HG03342 (cell line): ENCODE measurements at regions not wholly inside any gene's neighbourhood (a gene's known extent, or its start where the extent isn't known, plus 50 kb on each side); places are given as distances from the start of the nearest gene placed in this dataset.
"Not testable (repeated sequence)": the region's sequence is repeated elsewhere in the genome, so short reads cannot be mapped to it uniquely, and the experiment has no call there.

Experiments used
- ATAC-seq: cut with Tn5 transposase; IDR thresholded peaks from one replicate; pipeline ENCODE4 v1.9.1; 2021; ENCODE audit warnings: mild to moderate bottlenecking, moderate library complexity; ENCODE audit not compliant: unreplicated experiment

DNA sequence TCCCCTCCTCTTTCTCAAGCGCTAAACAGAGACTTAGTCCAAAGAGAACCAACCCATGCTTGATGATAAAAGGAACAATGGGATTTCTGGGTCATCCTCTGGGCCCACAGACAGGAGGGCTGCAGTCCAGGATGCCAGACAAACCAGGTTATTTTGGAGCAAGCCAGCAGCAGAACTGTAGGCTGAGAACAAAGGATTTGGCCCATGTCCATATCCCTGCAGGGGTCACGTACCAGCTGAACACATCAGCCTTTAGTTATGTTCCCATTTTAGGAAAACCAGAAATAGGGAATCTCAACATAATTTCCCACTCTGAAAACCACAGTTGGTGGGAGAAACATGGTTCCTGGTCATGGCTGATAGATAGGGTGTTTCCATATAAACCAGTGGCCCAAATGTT is 533.6 kb upstream of the CADM1 start:
- no peak for ATAC-seq

DNA sequence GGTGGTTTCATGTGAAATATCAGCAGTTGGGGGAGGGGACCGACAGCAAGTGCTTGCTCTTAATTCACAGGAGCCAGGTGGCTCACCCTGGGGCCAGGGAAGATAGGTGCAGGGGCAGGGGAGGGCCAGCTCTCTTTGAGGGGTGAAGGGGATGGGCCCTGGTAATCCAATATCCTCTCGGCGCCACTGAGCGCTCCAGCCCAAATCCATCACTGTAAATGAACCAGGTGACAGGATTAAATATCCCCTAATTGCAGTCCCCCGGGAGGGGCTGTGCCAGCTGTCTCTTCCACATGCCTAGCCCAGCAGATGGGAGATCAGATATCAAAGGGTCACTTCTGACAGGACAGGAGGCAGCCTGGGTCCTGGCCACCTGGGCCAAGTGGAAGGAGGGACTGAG is 531.8 kb upstream of the CADM1 start:
- ATAC-seq: no peak

DNA sequence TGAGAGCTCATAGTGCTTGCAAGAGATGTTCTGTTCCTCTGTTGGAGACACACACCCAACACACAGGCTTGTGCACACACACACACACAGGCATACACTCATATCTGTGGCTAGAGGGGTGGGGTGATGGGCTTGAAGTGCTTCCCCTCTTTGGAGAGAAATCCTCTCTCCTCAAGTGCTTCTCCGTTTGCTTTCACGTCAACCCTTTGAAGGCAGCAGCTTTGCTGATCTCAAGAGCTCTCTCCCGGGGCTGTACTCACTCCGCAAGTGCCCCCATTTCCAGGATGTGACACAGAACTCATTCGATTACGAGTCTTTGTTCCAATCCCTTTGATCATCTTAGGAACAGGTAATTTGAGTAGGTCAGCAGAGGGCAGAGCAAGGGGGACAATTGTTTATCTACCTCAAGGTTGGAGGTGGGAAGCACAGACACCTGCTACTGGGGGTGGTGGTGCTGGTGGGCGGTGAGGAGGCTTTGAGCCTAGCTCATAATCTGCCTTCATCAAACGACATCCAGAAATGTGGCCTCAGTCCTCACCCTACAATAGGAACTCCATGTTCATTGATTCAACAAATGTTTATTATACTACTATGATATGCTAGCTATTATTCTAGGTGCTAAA is 529.8 kb upstream of the CADM1 start:
- no peak for ATAC-seq

DNA sequence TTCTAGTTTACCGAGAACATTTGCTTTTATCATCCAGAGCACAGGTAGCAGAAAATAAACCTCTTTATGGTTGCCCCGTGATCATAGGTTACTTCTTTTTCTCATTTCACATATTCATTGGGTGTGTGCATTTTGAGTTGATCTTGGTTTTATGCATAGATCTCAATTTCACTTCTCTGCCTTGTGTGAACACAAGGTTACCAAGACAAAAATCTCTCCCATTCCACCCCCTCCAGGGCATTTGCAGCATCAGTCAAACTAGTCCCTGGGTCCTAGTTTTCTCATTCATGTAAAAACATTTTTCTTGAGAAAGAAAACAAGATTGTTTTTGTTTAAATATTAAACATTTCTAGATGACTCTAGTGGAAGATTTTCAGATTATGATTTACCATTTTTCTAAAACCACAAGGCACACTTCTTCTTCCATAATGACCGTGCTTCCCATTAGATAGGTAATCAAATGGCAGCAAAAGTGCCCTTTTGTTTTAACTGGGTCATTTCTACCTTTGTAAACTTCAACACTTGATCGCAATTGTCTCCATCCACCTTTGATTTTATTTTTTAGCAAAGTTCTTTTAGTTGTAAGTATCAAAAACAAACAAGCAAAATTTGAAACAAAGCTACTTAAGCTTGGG is 526.6 kb upstream of the CADM1 start:
- no peak for ATAC-seq

- not testable (repeated sequence) for ATAC-seq
Observed at GRCh38 chr11:116028506-116028905, 524.3 kb upstream of the CADM1 start.

- ATAC-seq: no peak
Observed at GRCh38 chr11:115999437-115999836, 495.2 kb upstream of the CADM1 start.

DNA sequence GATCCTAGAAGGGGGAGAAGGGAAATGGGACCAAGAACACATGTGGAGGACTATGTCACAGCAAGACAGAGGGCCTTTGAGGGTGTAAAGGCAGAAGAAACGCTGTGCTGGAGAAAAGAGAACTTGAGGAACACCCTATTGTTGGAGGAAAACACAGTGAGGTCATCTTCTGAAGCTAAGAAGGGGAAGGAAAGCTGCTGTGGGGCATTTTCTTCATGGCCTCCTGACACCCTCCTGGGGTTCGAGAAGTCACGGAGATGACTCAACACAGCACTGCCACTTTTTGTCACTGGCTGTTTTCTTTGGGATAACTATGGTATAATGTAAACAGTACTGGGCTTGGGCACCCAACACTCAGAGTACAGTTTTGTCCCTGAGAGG is 492.6 kb upstream of the CADM1 start:
- ATAC-seq: peak; percentile 28

- ATAC-seq: peak; percentile 95
Observed at GRCh38 chr11:115996125-115996807, 492.1 kb upstream of the CADM1 start.

- ATAC-seq: no peak
Observed at GRCh38 chr11:115993590-115993989, 489.4 kb upstream of the CADM1 start.

DNA sequence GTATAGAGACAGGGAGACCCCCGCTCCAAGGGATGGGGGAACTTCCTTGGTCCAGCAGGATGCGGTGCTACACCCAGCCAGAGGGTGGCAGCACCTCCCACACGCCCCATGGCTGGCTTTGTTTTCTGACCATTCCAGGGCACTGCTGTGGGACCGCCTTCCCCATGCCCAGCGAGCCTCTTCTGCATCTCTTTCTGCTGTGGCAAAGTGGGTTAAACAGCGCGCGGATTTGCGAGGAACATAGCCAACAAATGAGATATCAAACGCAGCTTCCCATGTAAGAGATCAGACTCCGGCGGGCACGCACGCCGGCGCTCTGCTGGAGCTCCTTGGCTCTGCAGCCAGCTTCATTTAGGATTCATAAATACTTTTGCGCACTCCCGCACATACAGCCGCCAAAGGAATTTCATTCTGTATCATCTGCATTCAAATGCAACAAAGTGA is 485.8 kb upstream of the CADM1 start:
- peak; percentile 67 for ATAC-seq

DNA sequence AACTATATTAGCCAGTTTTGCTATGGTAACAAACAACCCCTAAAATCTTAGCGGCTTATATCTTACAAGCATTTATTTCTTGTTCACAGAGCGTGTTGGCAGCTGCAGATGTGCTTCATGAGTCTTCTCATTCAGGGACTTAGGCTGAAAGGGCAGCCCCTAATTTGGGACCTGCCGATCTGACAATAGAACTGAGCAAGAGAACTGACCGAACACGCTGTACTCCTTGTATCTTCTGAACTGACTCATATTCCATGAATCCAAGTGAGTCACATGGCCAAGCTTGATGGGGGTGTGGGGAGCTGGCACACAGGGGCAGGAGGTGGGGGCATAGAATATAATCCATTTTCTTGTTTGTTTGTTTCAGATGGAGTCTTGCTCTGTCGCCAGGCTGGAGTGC is 481.7 kb upstream of the CADM1 start:
- ATAC-seq: no peak

GRCh38 chr11:115984228-115984627 is 480.0 kb upstream of the CADM1 start:
- ATAC-seq: no peak

- no peak for ATAC-seq
Observed at GRCh38 chr11:115982666-115983065, 478.5 kb upstream of the CADM1 start.

DNA sequence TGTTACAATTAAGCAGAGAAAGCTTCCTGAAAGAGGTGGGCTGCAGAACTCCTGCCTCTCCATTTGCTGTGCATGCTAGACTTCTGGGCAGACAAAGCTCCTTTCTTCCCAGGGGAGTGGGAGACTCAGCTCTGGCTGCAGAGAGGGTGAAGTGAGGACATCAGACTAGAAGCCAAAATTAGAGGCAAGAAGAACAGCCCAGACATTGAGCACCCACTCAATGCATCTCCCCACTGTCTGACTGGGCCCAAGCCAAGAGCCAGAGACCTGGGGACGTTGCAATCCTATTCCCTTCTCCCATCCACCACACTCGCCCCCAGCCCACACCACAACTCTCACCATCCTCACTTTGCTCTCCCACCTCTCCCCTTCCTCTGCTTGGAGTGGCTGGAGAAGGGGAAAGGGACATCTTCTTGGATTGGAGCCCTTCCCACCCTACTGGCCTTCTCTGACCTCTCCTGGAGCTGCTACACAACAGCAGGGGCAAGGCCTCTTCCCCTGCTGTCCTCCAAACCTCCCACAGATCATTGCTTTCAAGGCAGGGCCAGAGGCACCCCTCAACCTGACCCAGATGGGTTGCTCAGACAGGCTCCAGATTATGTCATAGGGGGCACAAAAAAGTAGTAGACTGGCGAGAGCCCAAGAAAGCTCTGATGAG is 477.7 kb upstream of the CADM1 start:
- ATAC-seq: no peak

DNA sequence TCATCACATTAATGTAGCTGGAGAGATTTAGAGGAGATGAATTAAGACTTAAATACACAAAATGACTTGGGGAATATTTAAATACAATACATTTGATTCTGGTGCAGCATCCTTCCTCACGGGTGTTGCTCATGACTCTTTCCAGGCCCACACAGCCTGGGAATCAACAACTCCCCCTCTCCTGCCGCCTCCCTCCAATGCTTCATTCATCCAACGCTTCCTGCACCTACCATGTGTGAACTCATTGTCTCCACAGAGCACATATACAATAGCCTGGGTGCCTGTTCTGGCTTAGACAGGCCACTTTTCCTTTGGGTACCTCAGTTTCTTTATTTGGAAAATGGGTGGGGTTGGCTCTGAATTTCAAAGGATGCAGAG is 476.9 kb upstream of the CADM1 start:
- no peak for ATAC-seq

- no peak for ATAC-seq
Observed at GRCh38 chr11:115980337-115981103, 476.3 kb upstream of the CADM1 start.

DNA sequence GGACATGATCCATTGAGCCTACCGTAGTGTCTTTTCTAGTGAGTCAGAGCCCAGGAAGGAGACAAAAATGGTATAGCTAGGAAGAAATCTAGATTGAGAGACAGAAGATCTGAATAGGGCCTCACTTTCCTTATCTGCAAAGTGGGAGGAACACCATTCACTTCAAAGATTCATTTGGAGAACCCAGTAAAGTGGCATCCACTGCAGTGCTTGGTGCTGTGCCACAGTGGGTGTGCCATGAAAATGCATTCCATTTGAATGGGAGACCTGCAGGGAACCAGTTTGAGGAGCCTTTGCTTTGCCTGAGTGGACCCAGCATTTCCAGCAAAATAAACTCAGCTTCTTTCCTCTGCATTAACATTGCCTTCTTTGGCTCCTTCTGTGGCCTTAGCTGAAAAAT is 470.5 kb upstream of the CADM1 start:
- no peak for ATAC-seq

- not testable (repeated sequence) for ATAC-seq
Observed at GRCh38 chr11:115967203-115967602, 463.0 kb upstream of the CADM1 start.

DNA sequence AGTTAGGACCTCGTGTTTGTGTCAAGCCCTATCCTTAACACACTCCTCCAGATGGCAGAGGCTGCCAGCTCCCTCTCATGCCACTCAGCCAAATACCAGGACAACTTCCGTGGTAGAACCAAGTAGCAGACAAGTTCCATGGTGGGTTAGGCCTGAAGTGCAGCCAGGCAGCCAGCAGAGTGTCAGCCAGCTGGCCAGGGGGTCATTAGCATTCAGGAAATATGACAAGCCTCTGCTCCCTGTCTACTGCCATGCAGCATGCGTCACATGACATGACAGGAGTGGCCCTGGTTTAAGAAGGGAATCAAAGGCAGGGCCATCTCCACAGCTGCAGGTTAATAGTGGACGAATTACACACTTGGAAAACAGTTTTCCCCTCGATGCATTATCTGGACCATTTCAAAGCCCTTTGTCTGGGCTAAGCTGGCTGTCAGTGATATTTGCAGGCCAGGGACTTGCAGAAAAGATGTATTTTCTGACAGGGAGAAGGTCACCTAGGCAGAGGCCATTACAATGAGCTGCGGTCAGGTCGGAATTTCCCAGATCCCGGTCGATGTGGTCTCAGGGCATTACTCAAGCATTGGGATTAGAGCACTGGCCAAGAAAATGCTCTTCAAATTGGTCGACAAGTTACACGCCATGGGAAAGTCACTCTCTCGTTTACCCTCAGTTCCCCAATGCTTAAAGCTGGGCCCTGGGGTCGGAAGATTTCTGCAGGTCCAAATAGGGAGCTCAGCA is 461.7 kb upstream of the CADM1 start:
- ATAC-seq: no peak

GRCh38 chr11:115964091-115964490 is 459.9 kb upstream of the CADM1 start:
- ATAC-seq: no peak
